WERI-Rb-1 (cell line): ENCODE measurements at regions not wholly inside any gene's neighbourhood (a gene's known extent, or its start where the extent isn't known, plus 50 kb on each side); places are given as distances from the start of the nearest gene placed in this dataset.

Experiments used
- DNase-seq: peaks from one replicate; pipeline ENCODE4 v3.0.0-alpha.2; 2020
- H3K27ac ChIP-seq: fragments of 250-450 bp; sonication (Bioruptor Pico); 2 replicates; pipeline ENCODE4 v1.5.1; 2020; ENCODE audit warnings: mild to moderate bottlenecking, moderate library complexity
- H3K27me3 ChIP-seq: fragments of 250-450 bp; sonication (Bioruptor Pico); 2 replicates; pipeline ENCODE4 v1.5.1; 2021; ENCODE audit warnings: mild to moderate bottlenecking, low read depth, moderate library complexity; ENCODE audit not compliant: insufficient read depth, severe bottlenecking
- H3K36me3 ChIP-seq: fragments of 250-450 bp; sonication (Bioruptor Pico); 2 replicates; pipeline ENCODE4 v1.5.1; 2020; ENCODE audit warnings: mild to moderate bottlenecking, moderate library complexity
- H3K4me3 ChIP-seq: 2 replicates; pipeline ENCODE4 v1.5.1; 2011; ENCODE audit warnings: low read depth, mild to moderate bottlenecking, control low read depth, low read length
- H3K9me3 ChIP-seq: fragments of 250-450 bp; sonication (Bioruptor Pico); 2 replicates; pipeline ENCODE4 v1.5.1; 2021; ENCODE audit warnings: mild to moderate bottlenecking, moderate library complexity; ENCODE audit not compliant: severe bottlenecking
- TF ChIP-seq, protein P1 (sequence below): IDR thresholded peaks from 2 replicates; pipeline ENCODE4 v1.5.1; 2011; ENCODE audit warnings: low read depth, mild to moderate bottlenecking, control low read depth, inconsistent platforms, low read length

DNA sequence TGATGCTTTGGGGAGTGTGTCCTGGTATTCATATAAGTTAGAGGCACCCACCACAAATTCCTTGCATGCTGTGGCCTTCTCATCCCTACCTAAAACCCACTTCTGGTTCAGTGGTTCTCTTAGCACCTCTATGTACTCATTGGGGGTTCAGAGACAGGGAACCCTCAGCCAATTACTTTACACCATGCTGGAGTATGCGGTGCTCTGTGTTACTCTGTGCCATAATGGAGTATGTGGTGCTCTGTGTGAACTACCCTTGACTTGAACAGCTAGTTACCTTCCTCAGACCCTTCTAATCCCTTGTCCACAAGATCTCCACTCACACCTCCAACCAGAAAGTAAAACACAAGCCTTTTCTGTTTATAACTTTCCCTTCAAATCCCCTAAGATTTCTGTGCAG is 172.5 kb upstream of the E2F7 start:
- Histone ChIP-seq H3K27ac (no peak overlapping the region), H3K27me3 (no peaks in the 10 kb centered on the region), H3K36me3 (no peaks in the 10 kb centered on the region), H3K4me3 (no peak overlapping the region), H3K9me3 (no peaks in the 10 kb centered on the region)
- no peak for DNase-seq
- TF ChIP-seq, protein P1, sequence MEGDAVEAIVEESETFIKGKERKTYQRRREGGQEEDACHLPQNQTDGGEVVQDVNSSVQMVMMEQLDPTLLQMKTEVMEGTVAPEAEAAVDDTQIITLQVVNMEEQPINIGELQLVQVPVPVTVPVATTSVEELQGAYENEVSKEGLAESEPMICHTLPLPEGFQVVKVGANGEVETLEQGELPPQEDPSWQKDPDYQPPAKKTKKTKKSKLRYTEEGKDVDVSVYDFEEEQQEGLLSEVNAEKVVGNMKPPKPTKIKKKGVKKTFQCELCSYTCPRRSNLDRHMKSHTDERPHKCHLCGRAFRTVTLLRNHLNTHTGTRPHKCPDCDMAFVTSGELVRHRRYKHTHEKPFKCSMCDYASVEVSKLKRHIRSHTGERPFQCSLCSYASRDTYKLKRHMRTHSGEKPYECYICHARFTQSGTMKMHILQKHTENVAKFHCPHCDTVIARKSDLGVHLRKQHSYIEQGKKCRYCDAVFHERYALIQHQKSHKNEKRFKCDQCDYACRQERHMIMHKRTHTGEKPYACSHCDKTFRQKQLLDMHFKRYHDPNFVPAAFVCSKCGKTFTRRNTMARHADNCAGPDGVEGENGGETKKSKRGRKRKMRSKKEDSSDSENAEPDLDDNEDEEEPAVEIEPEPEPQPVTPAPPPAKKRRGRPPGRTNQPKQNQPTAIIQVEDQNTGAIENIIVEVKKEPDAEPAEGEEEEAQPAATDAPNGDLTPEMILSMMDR: no peak

DNA sequence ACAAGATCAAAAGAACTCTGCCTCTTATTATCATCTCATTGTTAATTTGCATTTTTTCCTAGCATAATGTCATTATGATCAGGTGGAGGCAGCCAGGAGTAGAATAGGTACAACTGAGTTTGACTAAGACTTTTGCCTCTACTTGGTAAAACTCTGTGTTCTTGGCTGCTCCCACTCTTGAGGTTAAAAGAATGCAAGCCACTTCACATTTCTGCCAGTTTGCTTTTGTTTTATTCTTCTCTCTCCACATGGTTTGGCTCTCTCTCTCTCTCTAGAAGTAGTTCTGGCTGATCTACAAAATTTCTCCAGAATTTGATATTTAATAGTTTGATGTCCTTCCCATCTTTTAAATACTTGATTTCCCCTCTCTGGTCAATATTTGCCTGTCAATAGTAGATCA is 170.7 kb upstream of the E2F7 start:
- Histone ChIP-seq H3K27me3 (no peaks in the 10 kb centered on the region), H3K4me3 (no peak overlapping the region), H3K27ac (no peak overlapping the region), H3K9me3 (no peaks in the 10 kb centered on the region), H3K36me3 (no peaks in the 10 kb centered on the region)
- DNase-seq: no peak
- TF ChIP-seq, protein P1: no peak

DNA sequence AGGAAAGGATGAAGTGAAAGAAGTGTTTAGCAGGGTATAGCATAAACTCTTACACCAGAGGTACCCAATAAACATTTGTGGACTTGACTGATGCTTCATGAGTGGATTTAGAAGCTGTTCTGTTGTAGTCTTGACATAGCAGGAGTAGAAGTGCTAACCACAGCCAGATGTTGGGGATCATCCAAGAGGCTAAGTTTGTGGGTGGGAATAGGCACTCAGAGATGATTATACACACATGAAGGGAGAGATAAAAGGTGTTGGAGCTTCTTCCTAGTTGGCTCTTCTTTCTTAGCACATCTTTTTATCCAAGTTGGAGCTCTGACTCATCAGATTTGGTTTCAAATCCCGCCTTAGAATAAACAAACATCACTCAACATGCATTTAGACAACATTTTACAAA is 166.7 kb upstream of the E2F7 start:
- no peak overlapping the region for H3K27ac ChIP-seq
- DNase-seq: no peak
- H3K9me3 ChIP-seq: no peaks in the 10 kb centered on the region
- no peaks in the 10 kb centered on the region for H3K27me3 ChIP-seq
- H3K4me3 ChIP-seq: no peak overlapping the region
- no peaks in the 10 kb centered on the region for H3K36me3 ChIP-seq
- TF ChIP-seq, protein P1: no peak

DNA sequence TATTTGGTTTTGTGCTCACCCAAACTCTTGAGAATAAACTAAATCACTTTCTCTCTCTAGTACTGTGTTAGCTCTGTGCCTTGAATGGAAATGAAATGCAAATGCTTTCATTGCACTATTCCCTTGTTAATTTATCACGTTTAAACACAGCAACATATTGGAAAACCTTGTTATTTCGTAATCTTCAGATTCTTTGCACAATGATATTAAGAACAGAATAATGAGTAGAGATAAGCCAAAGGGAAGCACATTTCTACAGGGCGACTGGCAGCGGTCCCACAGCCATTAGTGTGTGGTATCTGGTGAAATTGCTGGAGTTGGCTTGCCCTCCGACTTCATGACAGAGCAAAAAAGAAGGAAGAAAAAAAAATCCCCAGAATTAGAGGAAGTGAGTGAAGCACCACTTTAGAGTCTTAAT is 166.1 kb upstream of the E2F7 start:
- Histone ChIP-seq H3K27ac (no peak overlapping the region), H3K4me3 (no peak overlapping the region), H3K27me3 (no peaks in the 10 kb centered on the region), H3K36me3 (no peaks in the 10 kb centered on the region), H3K9me3 (no peaks in the 10 kb centered on the region)
- TF ChIP-seq, protein P1: no peak
- DNase-seq: no peak

DNA sequence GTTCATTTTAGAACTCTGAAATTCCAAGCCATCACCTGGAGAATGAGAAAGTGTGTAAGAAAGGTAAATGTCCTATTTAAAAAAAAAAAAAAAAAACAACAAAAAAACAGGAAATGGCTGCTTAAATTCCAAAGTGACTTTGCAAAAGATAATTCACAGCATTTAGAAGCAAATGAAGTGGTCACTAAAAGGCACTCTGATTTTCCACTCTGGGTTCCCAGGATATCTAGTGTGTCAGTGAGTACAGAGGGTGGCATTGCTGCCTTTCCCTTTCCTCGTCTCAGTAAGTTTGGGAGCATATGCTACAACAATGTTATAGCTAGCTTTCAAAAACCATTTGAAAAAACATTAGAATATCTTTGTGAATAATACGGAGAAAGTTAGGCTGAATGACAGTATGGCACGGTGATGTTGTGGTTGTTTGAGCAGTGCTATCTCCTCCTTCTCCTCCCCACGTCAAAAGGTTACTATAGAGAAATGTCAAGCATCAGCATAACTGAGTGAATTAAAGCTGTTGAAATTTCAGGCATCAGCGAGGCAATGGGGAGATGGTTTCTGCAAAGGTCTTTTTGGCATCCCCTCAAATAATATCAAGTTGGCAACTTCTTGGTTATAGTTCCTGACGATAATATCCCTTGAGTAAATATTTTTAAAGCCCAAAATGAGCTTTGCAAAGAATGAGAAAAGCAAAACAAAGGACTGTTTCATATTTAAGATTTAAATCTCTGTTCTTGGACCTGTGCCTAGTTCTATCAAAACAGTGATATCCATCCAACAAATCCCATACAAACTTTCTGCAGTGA is 164.5 kb upstream of the E2F7 start:
- Histone ChIP-seq H3K27me3 (no peaks in the 10 kb centered on the region), H3K27ac (no peak overlapping the region), H3K9me3 (no peaks in the 10 kb centered on the region), H3K4me3 (no peak overlapping the region), H3K36me3 (no peaks in the 10 kb centered on the region)
- DNase-seq: no peak
- TF ChIP-seq, protein P1: no peak

DNA sequence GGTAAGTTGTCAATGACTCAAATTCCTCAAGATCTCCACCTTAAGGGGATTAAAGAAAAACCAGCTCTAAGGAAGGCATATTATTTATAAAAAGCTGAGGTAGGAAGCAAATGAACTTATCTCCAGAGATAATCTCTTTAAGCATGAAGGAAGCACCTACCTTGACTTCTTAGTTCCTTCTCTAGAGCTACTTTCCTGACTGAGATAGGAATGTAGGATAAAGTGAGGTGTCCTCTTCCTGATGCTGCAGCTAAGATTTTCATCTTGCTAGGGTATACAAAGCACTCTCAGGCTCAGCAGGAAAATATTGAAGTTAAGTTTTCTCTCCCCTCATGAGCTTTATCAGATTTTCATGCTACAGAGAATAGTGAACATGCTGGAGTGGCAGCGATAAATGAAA is 163.0 kb upstream of the E2F7 start:
- Histone ChIP-seq H3K27ac (no peak overlapping the region), H3K36me3 (no peaks in the 10 kb centered on the region), H3K27me3 (no peaks in the 10 kb centered on the region), H3K9me3 (no peaks in the 10 kb centered on the region), H3K4me3 (no peak overlapping the region)
- DNase-seq: no peak
- TF ChIP-seq, protein P1: no peak
